ENCODE measurements at regions not wholly inside any gene's neighbourhood (a gene's known extent, or its start where the extent isn't known, plus 50 kb on each side); places are given as distances from the start of the nearest gene placed in this dataset.
A peak's percentile ranks its signal among the peaks of the same experiment; 100 is the strongest.

DNA sequence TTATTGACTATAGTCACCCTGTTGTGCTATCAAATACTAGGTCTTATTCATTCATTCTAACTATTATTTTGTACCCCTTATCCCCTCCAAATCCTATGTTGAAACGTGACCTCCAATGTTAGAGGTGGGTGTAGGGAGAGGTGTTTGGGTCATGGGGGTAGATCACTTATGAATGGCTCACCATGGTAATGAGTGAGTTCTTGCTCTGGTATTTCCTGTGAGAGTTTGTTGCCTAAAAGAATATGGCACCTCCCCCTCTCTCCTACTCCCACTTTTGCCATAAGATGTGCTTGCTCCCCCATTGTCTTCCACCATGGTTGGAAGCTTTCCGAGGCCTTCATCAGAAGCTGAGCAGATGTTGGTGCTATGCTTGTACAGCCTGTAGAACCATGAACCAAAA lies 59.3 kb upstream of the BRD7 start:
- FAIRE-seq (no peak), DNase-seq (no peak)
- 79 to 93% (median 81%) methylated on average over 2 of the region's 2 CpGs for WGBS, 3 donors
- H3K36me3 ChIP-seq (ENCODE audit: control insufficient read depth in 3 of 3, insufficient read depth in 2 of 3, low read depth in 1 of 3, low read length in 3 of 3): no peaks in the 10 kb centered on the region
- H3K4me1 ChIP-seq (ENCODE audit: control insufficient read depth in 3 of 3, insufficient read depth in 2 of 3, low read depth in 1 of 3, low read length in 2 of 3): no peaks in the 10 kb centered on the region
- H3K4me3 ChIP-seq (ENCODE audit: low read depth in 1 of 3, low read length in 3 of 3): no peak overlapping the region
- H3K27ac ChIP-seq (ENCODE audit: low read depth in 1 of 3, low read length in 2 of 3): no peak overlapping the region
- no peaks in the 10 kb centered on the region for H3K9me3 ChIP-seq (ENCODE audit: control insufficient read depth in 2 of 2, insufficient read depth in 1 of 2, low read depth in 1 of 2, low read length in 1 of 2)
- H3K27me3 ChIP-seq (ENCODE audit: control insufficient read depth in 3 of 3, insufficient read depth in 3 of 3, low read length in 3 of 3): no peaks in the 10 kb centered on the region

DNA sequence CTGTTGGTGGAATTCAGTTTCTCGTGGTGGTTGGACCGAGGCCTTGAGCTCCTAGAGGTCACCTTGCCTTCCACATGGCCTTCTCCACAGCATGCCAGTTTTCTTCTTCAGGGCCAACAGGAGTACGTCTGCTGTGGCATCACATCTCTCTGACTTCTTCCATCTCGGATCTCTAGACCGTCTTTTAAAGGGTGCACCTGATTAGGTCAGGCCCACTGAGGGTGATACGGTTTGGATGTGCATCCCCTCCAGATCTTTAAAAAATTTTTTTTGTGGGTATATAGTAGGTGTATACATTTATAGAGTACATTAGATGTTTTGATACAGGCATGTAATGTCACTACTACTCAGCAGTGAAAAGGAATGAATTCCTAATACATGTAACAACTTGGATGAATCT lies 58.3 kb upstream of the BRD7 start:
- H3K9me3 ChIP-seq (ENCODE audit: control insufficient read depth in 2 of 2, insufficient read depth in 1 of 2, low read depth in 1 of 2, low read length in 1 of 2): no peaks in the 10 kb centered on the region
- FAIRE-seq: no peak
- no peaks in the 10 kb centered on the region for H3K27me3 ChIP-seq (ENCODE audit: control insufficient read depth in 3 of 3, insufficient read depth in 3 of 3, low read length in 3 of 3)
- no peaks in the 10 kb centered on the region for H3K4me1 ChIP-seq (ENCODE audit: control insufficient read depth in 3 of 3, insufficient read depth in 2 of 3, low read depth in 1 of 3, low read length in 2 of 3)
- H3K27ac ChIP-seq (ENCODE audit: low read depth in 1 of 3, low read length in 2 of 3): no peak overlapping the region
- DNase-seq: no peak
- no peak overlapping the region for H3K4me3 ChIP-seq (ENCODE audit: low read depth in 1 of 3, low read length in 3 of 3)
- H3K36me3 ChIP-seq (ENCODE audit: control insufficient read depth in 3 of 3, insufficient read depth in 2 of 3, low read depth in 1 of 3, low read length in 3 of 3): no peaks in the 10 kb centered on the region
- 81 to 92% (median 89%) methylated on average over 6 of the region's 6 CpGs for WGBS, 3 donors

DNA sequence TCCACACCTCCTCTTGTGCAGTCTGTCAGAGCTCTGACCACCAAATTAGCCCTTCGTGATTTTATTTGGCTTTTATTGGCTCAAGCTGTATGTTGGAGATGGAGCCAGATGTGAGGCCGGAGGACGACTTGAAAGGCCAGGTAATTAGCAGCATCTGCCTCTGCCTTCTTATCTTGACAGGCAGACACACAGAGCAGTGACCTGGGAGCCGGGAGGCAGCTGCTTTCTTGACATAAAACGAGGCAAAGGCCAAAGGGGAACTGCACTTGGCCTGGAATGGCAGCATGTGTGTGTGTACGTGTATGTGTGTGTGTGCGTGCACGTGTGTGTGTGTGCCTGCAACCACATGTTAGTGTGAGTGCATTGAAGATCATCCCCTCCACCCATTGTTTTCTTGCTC lies 56.9 kb upstream of the BRD7 start:
- Histone ChIP-seq H3K27me3 (ENCODE audit: control insufficient read depth in 3 of 3, insufficient read depth in 3 of 3, low read length in 3 of 3) (no peaks in the 10 kb centered on the region), H3K36me3 (ENCODE audit: control insufficient read depth in 3 of 3, insufficient read depth in 2 of 3, low read depth in 1 of 3, low read length in 3 of 3) (no peaks in the 10 kb centered on the region), H3K4me3 (ENCODE audit: low read depth in 1 of 3, low read length in 3 of 3) (no peak overlapping the region), H3K9me3 (ENCODE audit: control insufficient read depth in 2 of 2, insufficient read depth in 1 of 2, low read depth in 1 of 2, low read length in 1 of 2) (peaks cover 0 to 1% of the 10 kb centered on the region in 2 donors), H3K27ac (ENCODE audit: low read depth in 1 of 3, low read length in 2 of 3) (no peak overlapping the region), H3K4me1 (ENCODE audit: control insufficient read depth in 3 of 3, insufficient read depth in 2 of 3, low read depth in 1 of 3, low read length in 2 of 3) (no peaks in the 10 kb centered on the region)
- WGBS, 3 donors: 24 to 38% (median 28%) methylated on average over 8 of the region's 8 CpGs
- FAIRE-seq: no peak
- DNase-seq: peak in 1 of 2 donors; percentile 2

DNA sequence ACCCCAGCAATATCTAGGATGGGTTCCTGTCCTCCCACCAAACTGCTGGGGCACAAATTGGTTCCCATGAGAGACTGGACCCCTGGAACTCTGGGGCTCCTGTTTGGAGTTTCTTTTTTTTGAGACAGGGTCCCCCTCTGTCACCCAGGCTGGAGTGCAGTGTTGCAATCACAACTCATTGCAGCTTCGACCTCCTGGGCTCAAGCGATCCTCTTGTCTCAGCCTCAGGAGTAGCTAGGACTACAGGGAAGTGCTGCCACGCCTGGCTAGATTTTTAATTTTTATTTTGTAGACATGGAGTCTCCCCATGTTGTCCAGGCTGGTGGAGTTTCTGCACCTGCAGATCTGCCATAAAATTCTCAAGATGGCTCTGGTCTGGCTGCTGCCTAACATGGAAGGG lies 56.3 kb upstream of the BRD7 start:
- Histone ChIP-seq H3K4me1 (ENCODE audit: control insufficient read depth in 3 of 3, insufficient read depth in 2 of 3, low read depth in 1 of 3, low read length in 2 of 3) (no peaks in the 10 kb centered on the region), H3K9me3 (ENCODE audit: control insufficient read depth in 2 of 2, insufficient read depth in 1 of 2, low read depth in 1 of 2, low read length in 1 of 2) (peaks cover 0 to 3% of the 10 kb centered on the region in 2 donors), H3K4me3 (ENCODE audit: low read depth in 1 of 3, low read length in 3 of 3) (no peak overlapping the region), H3K27ac (ENCODE audit: low read depth in 1 of 3, low read length in 2 of 3) (no peak overlapping the region), H3K36me3 (ENCODE audit: control insufficient read depth in 3 of 3, insufficient read depth in 2 of 3, low read depth in 1 of 3, low read length in 3 of 3) (no peaks in the 10 kb centered on the region), H3K27me3 (ENCODE audit: control insufficient read depth in 3 of 3, insufficient read depth in 3 of 3, low read length in 3 of 3) (no peaks in the 10 kb centered on the region)
- FAIRE-seq (no peak), DNase-seq (no peak)
- WGBS, 3 donors: 73 to 82% (median 80%) methylated on average over 3 of the region's 3 CpGs

DNA sequence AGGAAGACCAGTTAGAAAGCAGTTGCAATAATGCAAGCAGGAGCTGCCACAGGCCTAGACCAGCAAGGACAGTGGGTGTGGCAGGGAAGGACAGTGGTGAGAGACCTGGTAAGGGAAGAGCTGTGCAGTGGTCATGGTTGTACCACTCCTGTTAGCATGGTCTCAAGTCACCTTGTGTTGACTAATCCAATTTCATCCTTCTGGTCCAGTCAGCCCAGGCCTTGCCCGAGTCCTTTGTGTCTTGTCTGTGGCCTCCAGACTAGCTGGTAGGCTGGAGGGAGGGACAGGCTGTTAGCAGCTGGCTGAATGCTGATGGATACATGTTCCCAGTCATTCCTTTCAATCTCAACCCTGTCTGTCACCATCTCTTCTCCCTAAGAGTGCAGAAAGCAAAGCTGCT lies 54.1 kb upstream of the BRD7 start:
- Histone ChIP-seq H3K4me1 (ENCODE audit: control insufficient read depth in 3 of 3, insufficient read depth in 2 of 3, low read depth in 1 of 3, low read length in 2 of 3) (no peaks in the 10 kb centered on the region), H3K9me3 (ENCODE audit: control insufficient read depth in 2 of 2, insufficient read depth in 1 of 2, low read depth in 1 of 2, low read length in 1 of 2) (peaks cover 0 to 6% of the 10 kb centered on the region in 2 donors), H3K4me3 (ENCODE audit: low read depth in 1 of 3, low read length in 3 of 3) (no peak overlapping the region), H3K36me3 (ENCODE audit: control insufficient read depth in 3 of 3, insufficient read depth in 2 of 3, low read depth in 1 of 3, low read length in 3 of 3) (no peaks in the 10 kb centered on the region), H3K27ac (ENCODE audit: low read depth in 1 of 3, low read length in 2 of 3) (no peak overlapping the region), H3K27me3 (ENCODE audit: control insufficient read depth in 3 of 3, insufficient read depth in 3 of 3, low read length in 3 of 3) (no peaks in the 10 kb centered on the region)
- 71 to 94% (median 80%) methylated on average over 1 of the region's 1 CpG for WGBS, 3 donors
- FAIRE-seq: no peak
- no peak for DNase-seq

DNA sequence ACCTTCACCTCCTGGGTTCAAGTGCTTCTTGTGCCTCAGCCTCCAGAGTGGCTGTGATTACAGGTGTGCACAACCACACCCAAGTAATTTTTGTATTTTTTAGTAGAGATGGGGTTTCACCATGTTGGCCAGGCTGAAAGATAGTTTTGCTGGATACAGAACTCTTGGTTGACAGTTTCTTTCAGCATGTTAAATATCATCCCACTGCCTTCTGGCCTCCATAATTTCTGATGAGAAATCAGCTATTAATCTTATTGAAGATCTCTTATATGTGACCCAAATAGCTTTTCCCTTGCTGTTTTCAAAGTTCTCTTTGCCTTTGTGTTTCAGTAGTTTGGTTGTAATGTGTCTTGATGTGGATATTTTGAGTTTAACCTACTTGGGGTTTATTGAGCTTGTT lies 50.3 kb upstream of the BRD7 start:
- FAIRE-seq: no peak

More for the DNA sequence above, 50.3 kb upstream of the BRD7 start:
- Histone ChIP-seq H3K9me3 (ENCODE audit: control insufficient read depth in 2 of 2, insufficient read depth in 1 of 2, low read depth in 1 of 2, low read length in 1 of 2) (peaks cover 0 to 6% of the 10 kb centered on the region in 2 donors), H3K36me3 (ENCODE audit: control insufficient read depth in 3 of 3, insufficient read depth in 2 of 3, low read depth in 1 of 3, low read length in 3 of 3) (no peaks in the 10 kb centered on the region), H3K4me1 (ENCODE audit: control insufficient read depth in 3 of 3, insufficient read depth in 2 of 3, low read depth in 1 of 3, low read length in 2 of 3) (no peaks in the 10 kb centered on the region), H3K27ac (ENCODE audit: low read depth in 1 of 3, low read length in 2 of 3) (no peak overlapping the region), H3K4me3 (ENCODE audit: low read depth in 1 of 3, low read length in 3 of 3) (no peak overlapping the region), H3K27me3 (ENCODE audit: control insufficient read depth in 3 of 3, insufficient read depth in 3 of 3, low read length in 3 of 3) (no peaks in the 10 kb centered on the region)
- DNase-seq: no peak
